H1 (cell line): ENCODE measurements at regions not wholly inside any gene's neighbourhood (a gene's known extent, or its start where the extent isn't known, plus 50 kb on each side); places are given as distances from the start of the nearest gene placed in this dataset.

Experiments used
- CTCF ChIA-PET: fragments of 300-600 bp; sonication (Branson Sonifier 250); formaldehyde crosslinking; loops from one replicate; lab custom pipeline; 2021; ENCODE audit not compliant: partially characterized antibody; lab: Charles Lee
- POLR2A ChIA-PET: fragments of 300-600 bp; sonication (Branson Sonifier 250); formaldehyde crosslinking; loops from one replicate; lab custom pipeline; 2021; ENCODE audit warnings: inconsistent platforms; ENCODE audit not compliant: partially characterized antibody; lab: Charles Lee
- DNase-seq, 2 experiments: peaks; one replicate each; pipeline versions ENCODE4 v3.0.0 to v3.0.0-alpha.2; 2010 to 2022; ENCODE audit warnings: low spot score in 2 of 2, low read depth in 1 of 2, mixed read lengths in 1 of 2
- FAIRE-seq: peaks from 2 replicates; lab custom pipeline; 2011; peaks lifted over from hg19 to GRCh38; lab: Jason Lieb, UNC
- H2AFZ ChIP-seq: 2 replicates; pipeline ENCODE4 v1.8.1; 2012; ENCODE audit warnings: low read length, inconsistent platforms
- H2AK5ac ChIP-seq: 2 replicates; pipeline ENCODE4 v1.6.1; 2013; ENCODE audit warnings: low read depth, low read length
- H2BK120ac ChIP-seq: replicated peaks from 2 replicates; pipeline ENCODE3; 2013; ENCODE audit warnings: low read depth, low read length, inconsistent platforms
- H2BK12ac ChIP-seq: 2 replicates; pipeline ENCODE4 v1.6.1; 2013; ENCODE audit warnings: low read depth, low read length
- H2BK15ac ChIP-seq: 2 replicates; pipeline ENCODE4 v1.6.1; 2013; ENCODE audit warnings: low read length
- H2BK20ac ChIP-seq: 2 replicates; pipeline ENCODE4 v1.6.1; 2013; ENCODE audit warnings: low read length
- H2BK5ac ChIP-seq: 2 replicates; pipeline ENCODE4 v1.6.1; 2013; ENCODE audit warnings: low read depth, low read length
- H3K14ac ChIP-seq: 2 replicates; pipeline ENCODE4 v1.6.1; 2013; ENCODE audit warnings: inconsistent platforms; ENCODE audit not compliant: insufficient read length
- H3K18ac ChIP-seq: 2 replicates; pipeline ENCODE4 v1.6.1; 2013; ENCODE audit warnings: low read length; ENCODE audit errors: extremely low read depth
- H3K23ac ChIP-seq: 2 replicates; pipeline ENCODE4 v1.6.1; 2013; ENCODE audit warnings: inconsistent platforms; ENCODE audit not compliant: insufficient read length
- H3K23me2 ChIP-seq: 2 replicates; pipeline ENCODE4 v1.6.1; 2013; ENCODE audit warnings: low read depth, low read length
- H3K27ac ChIP-seq: 2 replicates; pipeline ENCODE4 v1.6.1; 2011; ENCODE audit warnings: low read depth, low read length, inconsistent platforms
- H3K27me3 ChIP-seq, 4 experiments: replicated peaks in 1 of 4; 1 replicate in 1 of 4; 2 replicates in 3 of 4; pipeline versions ENCODE4 v1.6.1 to v1.8.1; 2011 to 2013; ENCODE audit warnings: low read length in 3 of 4, mild to moderate bottlenecking in 3 of 4, inconsistent platforms in 2 of 4, mixed read lengths in 2 of 4, moderate library complexity in 1 of 4; ENCODE audit not compliant: control insufficient read depth in 3 of 4, insufficient read depth in 3 of 4; ENCODE audit errors: extremely low read depth in 1 of 4
- H3K36me3 ChIP-seq, 4 experiments: 2 replicates each; pipeline versions ENCODE4 v1.6.1 to v1.8.1; 2011 to 2013; ENCODE audit warnings: mild to moderate bottlenecking in 4 of 4, low read length in 3 of 4, moderate library complexity in 2 of 4, control low read depth in 1 of 4, inconsistent platforms in 1 of 4; ENCODE audit not compliant: insufficient read depth in 4 of 4, control insufficient read depth in 2 of 4
- H3K4ac ChIP-seq: replicated peaks from 2 replicates; pipeline ENCODE3; 2013; ENCODE audit warnings: low read length, low read depth, mixed read lengths, inconsistent platforms; ENCODE audit not compliant: insufficient read length
- H3K4me1 ChIP-seq, 4 experiments: replicated peaks in 1 of 4; 1 replicate in 1 of 4; 2 replicates in 3 of 4; pipeline versions ENCODE4 v1.6.1 to v1.8.1; 2011 to 2013; ENCODE audit warnings: low read length in 3 of 4, inconsistent platforms in 2 of 4, mixed read lengths in 1 of 4; ENCODE audit not compliant: insufficient read depth in 4 of 4, control insufficient read depth in 3 of 4
- H3K4me2 ChIP-seq, 2 experiments: 2 replicates each; pipeline versions ENCODE4 v1.6.1 to v1.8.1; 2011 to 2013; ENCODE audit warnings: low read depth in 2 of 2, low read length in 2 of 2, control low read depth in 1 of 2, inconsistent platforms in 1 of 2, mild to moderate bottlenecking in 1 of 2; ENCODE audit not compliant: insufficient read depth in 1 of 2
- H3K4me3 ChIP-seq, 4 experiments: fragments of 200-600, 300-600 bp in 1 of 4; sonication (generic), shearing (Covaris generic), sonication (Bioruptor Twin) in 1 of 4; 2 replicates each; pipeline versions ENCODE4 v1.5.1 to v1.8.1; 2011 to 2016; ENCODE audit warnings: low read length in 4 of 4, low read depth in 3 of 4, control low read depth in 2 of 4, inconsistent platforms in 2 of 4, mild to moderate bottlenecking in 2 of 4, mixed read lengths in 1 of 4, moderate library complexity in 1 of 4; ENCODE audit not compliant: insufficient read depth in 2 of 4; ENCODE audit errors: extremely low read depth in 1 of 4
- H3K56ac ChIP-seq: replicated peaks from 2 replicates; pipeline ENCODE3; 2013; ENCODE audit warnings: low read depth, mild to moderate bottlenecking, mixed read lengths, low read length, inconsistent platforms; ENCODE audit not compliant: insufficient read length
- H3K79me1 ChIP-seq: 2 replicates; pipeline ENCODE4 v1.6.1; 2013; ENCODE audit warnings: low read depth, low read length, control low read depth
- H3K79me2 ChIP-seq, 2 experiments: 2 replicates each; pipeline versions ENCODE4 v1.6.1 to v1.8.1; 2012 to 2013; ENCODE audit warnings: low read length in 2 of 2, mild to moderate bottlenecking in 2 of 2, inconsistent platforms in 1 of 2; ENCODE audit not compliant: insufficient read depth in 2 of 2, control insufficient read depth in 1 of 2
- H3K9ac ChIP-seq, 4 experiments: replicated peaks in 1 of 4; 1 replicate in 1 of 4; 2 replicates in 3 of 4; pipeline versions ENCODE4 v1.6.1 to v1.8.1; 2011 to 2013; ENCODE audit warnings: low read depth in 3 of 4, low read length in 3 of 4, control low read depth in 2 of 4, mild to moderate bottlenecking in 2 of 4, moderate library complexity in 2 of 4, inconsistent platforms in 1 of 4; ENCODE audit errors: extremely low read depth in 1 of 4
- H3K9me3 ChIP-seq, 2 experiments: 2 replicates each; pipeline versions ENCODE4 v1.6.1 to v1.8.1; 2012 to 2013; ENCODE audit warnings: mild to moderate bottlenecking in 2 of 2, moderate library complexity in 2 of 2, control low read depth in 1 of 2, inconsistent platforms in 1 of 2, low read depth in 1 of 2, low read length in 1 of 2, mixed read lengths in 1 of 2; ENCODE audit not compliant: insufficient read depth in 2 of 2
- H4K20me1 ChIP-seq, 2 experiments: replicated peaks in 1 of 2; 2 replicates each; pipeline versions ENCODE3 to v1.8.1; 2011 to 2013; ENCODE audit warnings: inconsistent platforms in 2 of 2, low read length in 2 of 2, mild to moderate bottlenecking in 1 of 2; ENCODE audit not compliant: insufficient read depth in 2 of 2, control insufficient read depth in 1 of 2
- H4K5ac ChIP-seq: 2 replicates; pipeline ENCODE4 v1.6.1; 2013; ENCODE audit warnings: low read length, low read depth, mixed read lengths, inconsistent platforms; ENCODE audit not compliant: insufficient read length
- H4K8ac ChIP-seq: 2 replicates; pipeline ENCODE4 v1.8.0; 2013; ENCODE audit warnings: mild to moderate bottlenecking, moderate library complexity, low read length, inconsistent platforms; ENCODE audit not compliant: insufficient read depth; ENCODE audit errors: extremely low read depth
- H4K91ac ChIP-seq: replicated peaks from 2 replicates; pipeline ENCODE3; 2013; ENCODE audit warnings: low read length, mixed read lengths, inconsistent platforms; ENCODE audit not compliant: insufficient read length
- ASH2L ChIP-seq: fragments of 200-600, 300-600 bp; sonication (generic); IDR thresholded peaks from one replicate; pipeline ENCODE4 v1.7.1; 2017; ENCODE audit warnings: low read length
- BCL11A ChIP-seq, 2 experiments: IDR thresholded peaks; one replicate each; pipeline ENCODE4 v1.6.1; 2011; ENCODE audit warnings: low read depth in 2 of 2, low read length in 2 of 2, mild to moderate bottlenecking in 2 of 2
- CBX8 ChIP-seq: fragments of 300-800, 300-1000 bp; sonication (generic); IDR thresholded peaks from 2 replicates; pipeline ENCODE4 v1.7.1; 2016; ENCODE audit warnings: low read depth, low read length, borderline replicate concordance
- CEBPB ChIP-seq: IDR thresholded peaks from 2 replicates; pipeline ENCODE4 v1.6.1; 2012; ENCODE audit warnings: low read depth, low read length
- EGR1 ChIP-seq: IDR thresholded peaks from 2 replicates; pipeline ENCODE4 v1.6.1; 2011; ENCODE audit warnings: low read depth, low read length, borderline replicate concordance
- GABPA ChIP-seq: IDR thresholded peaks from 2 replicates; pipeline ENCODE4 v1.6.1; 2011; ENCODE audit warnings: mild to moderate bottlenecking, low read length, moderate library complexity, borderline replicate concordance; ENCODE audit not compliant: insufficient read depth
- HDAC2 ChIP-seq, 2 experiments: fragments of 300-600 bp in 1 of 2; sonication (generic) in 1 of 2; IDR thresholded peaks; 2 replicates each; pipeline ENCODE4 v1.6.1; 2011 to 2012; ENCODE audit warnings: low read depth in 2 of 2, low read length in 2 of 2, mild to moderate bottlenecking in 2 of 2, moderate library complexity in 2 of 2, borderline replicate concordance in 1 of 2, inconsistent platforms in 1 of 2
- HDAC6 ChIP-seq: IDR thresholded peaks from one replicate; pipeline ENCODE4 v1.7.1; 2012; ENCODE audit warnings: low read depth, mild to moderate bottlenecking, inconsistent platforms, low read length, moderate library complexity
- RXRA ChIP-seq: IDR thresholded peaks from 2 replicates; pipeline ENCODE4 v1.6.1; 2011; ENCODE audit warnings: low read depth, mild to moderate bottlenecking, low read length, moderate library complexity; ENCODE audit not compliant: insufficient read depth
- SAP30 ChIP-seq: fragments of 300-600 bp; sonication (generic); IDR thresholded peaks from 2 replicates; pipeline ENCODE4 v1.7.1; 2012; ENCODE audit warnings: low read length, moderate library complexity, mild to moderate bottlenecking, inconsistent platforms; ENCODE audit not compliant: insufficient read depth, insufficient replicate concordance
- ZNF274 ChIP-seq: IDR thresholded peaks from 2 replicates; pipeline ENCODE4 v1.7.0; 2012; ENCODE audit warnings: low read length, borderline replicate concordance; ENCODE audit errors: extremely low read depth
- WGBS, 2 experiments: shearing (Covaris generic) in 1 of 2; methylation state at CpG; one replicate each; pipeline versions ENCODE4 v1.1.6 to v1.1.7; 2013 to 2015; ENCODE audit warnings: low lambda C conversion rate in 2 of 2, mixed read lengths in 2 of 2, inconsistent platforms in 1 of 2, low coverage in 1 of 2, missing lambda C conversion rate in 1 of 2; ENCODE audit not compliant: insufficient replicate concordance in 2 of 2, insufficient coverage in 1 of 2, insufficient read length in 1 of 2; ENCODE audit errors: extremely low coverage in 1 of 2, missing lambda C conversion rate in 1 of 2; 5-methylcytosine and 5-hydroxymethylcytosine counted together
- TF ChIP-seq, protein P1 (sequence below), 3 experiments: IDR thresholded peaks; 1 replicate in 2 of 3; 2 replicates in 1 of 3; pipeline versions ENCODE4 v1.5.1 to v1.6.1; 2011; ENCODE audit warnings: low read length in 3 of 3, mild to moderate bottlenecking in 3 of 3, inconsistent platforms in 2 of 3, low read depth in 1 of 3, moderate library complexity in 1 of 3; ENCODE audit not compliant: insufficient read depth in 1 of 3; ENCODE audit errors: control extremely low read depth in 1 of 3

DNA sequence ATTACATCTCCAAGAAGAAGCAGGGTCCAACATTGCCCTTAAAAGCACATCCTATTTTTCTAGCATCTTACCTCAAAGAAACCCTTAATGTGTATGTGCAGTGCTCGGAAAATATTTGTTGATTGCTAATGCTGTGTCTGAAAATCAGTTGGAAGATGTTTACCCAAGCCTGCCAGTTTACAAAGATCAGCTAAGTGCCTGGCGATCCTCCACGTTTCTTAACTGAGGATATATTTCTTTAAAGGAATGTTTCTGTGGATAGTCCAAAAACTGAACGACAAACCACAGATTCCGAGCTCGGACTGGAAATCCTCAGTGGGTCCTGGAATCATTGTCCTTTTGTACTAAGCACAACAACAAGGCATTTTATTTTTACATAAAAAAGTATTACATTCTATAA lies 595.7 kb upstream of the ARID1B start:
- ChIA-PET CTCF (no interaction called here), POLR2A (no interaction called here)
- FAIRE-seq: no peak
- TF ChIP-seq CEBPB (no peak), BCL11A (IDR thresholded peaks at IDR 0.05; ENCODE audit: low read depth in 2 of 2, low read length in 2 of 2) (no peak), HDAC2 (IDR thresholded peaks at IDR 0.05; ENCODE audit: borderline replicate concordance in 1 of 2, low read depth in 2 of 2, low read length in 2 of 2) (no peak), HDAC6 (no peak), RXRA (no peak), ZNF274 (no peak), CBX8 (no peak), EGR1 (no peak), GABPA (no peak), ASH2L (no peak), SAP30 (no peak)
- TF ChIP-seq, protein P1, sequence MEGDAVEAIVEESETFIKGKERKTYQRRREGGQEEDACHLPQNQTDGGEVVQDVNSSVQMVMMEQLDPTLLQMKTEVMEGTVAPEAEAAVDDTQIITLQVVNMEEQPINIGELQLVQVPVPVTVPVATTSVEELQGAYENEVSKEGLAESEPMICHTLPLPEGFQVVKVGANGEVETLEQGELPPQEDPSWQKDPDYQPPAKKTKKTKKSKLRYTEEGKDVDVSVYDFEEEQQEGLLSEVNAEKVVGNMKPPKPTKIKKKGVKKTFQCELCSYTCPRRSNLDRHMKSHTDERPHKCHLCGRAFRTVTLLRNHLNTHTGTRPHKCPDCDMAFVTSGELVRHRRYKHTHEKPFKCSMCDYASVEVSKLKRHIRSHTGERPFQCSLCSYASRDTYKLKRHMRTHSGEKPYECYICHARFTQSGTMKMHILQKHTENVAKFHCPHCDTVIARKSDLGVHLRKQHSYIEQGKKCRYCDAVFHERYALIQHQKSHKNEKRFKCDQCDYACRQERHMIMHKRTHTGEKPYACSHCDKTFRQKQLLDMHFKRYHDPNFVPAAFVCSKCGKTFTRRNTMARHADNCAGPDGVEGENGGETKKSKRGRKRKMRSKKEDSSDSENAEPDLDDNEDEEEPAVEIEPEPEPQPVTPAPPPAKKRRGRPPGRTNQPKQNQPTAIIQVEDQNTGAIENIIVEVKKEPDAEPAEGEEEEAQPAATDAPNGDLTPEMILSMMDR (IDR thresholded peaks at IDR 0.05; ENCODE audit: control extremely low read depth in 1 of 3, insufficient read depth in 1 of 3, low read depth in 1 of 3, low read length in 3 of 3): no peak

More for the DNA sequence above, 595.7 kb upstream of the ARID1B start:
- Histone ChIP-seq H3K23ac (no peak overlapping the region), H3K27ac (no peak overlapping the region), H3K9ac (no peak overlapping the region), H4K91ac (no peak overlapping the region), H3K9me3 (no peaks in the 10 kb centered on the region), H3K14ac (no peak overlapping the region), H4K20me1 (no peaks in the 10 kb centered on the region), H3K4me2 (no peak overlapping the region), H3K18ac (no peak overlapping the region), H3K4ac (no peak overlapping the region), H3K56ac (no peak overlapping the region), H2BK120ac (no peak overlapping the region), H4K5ac (no peak overlapping the region), H4K8ac (no peak overlapping the region), H3K79me1 (no peaks in the 10 kb centered on the region), H2BK5ac (no peak overlapping the region), H3K27me3 (no peaks in the 10 kb centered on the region), H2BK15ac (no peak overlapping the region), H3K36me3 (no peaks in the 10 kb centered on the region), H3K79me2 (no peaks in the 10 kb centered on the region), H2AFZ (no peak overlapping the region), H2BK20ac (no peak overlapping the region), H3K4me3 (no peak overlapping the region), H2AK5ac (no peak overlapping the region), H2BK12ac (no peak overlapping the region), H3K4me1 (peaks cover 0 to under 1% (median 0%) of the 10 kb centered on the region in 4 experiments; a peak in 1 of 7 replicates), H3K23me2 (no peaks in the 10 kb centered on the region)
- no peak for DNase-seq
- 95% methylated on average over 6 of the region's 6 CpGs; no CpG with 5 or more reads in 1 of the 2 experiments for WGBS, 2 experiments
